ENCODE measurements at regions not wholly inside any gene's neighbourhood (a gene's known extent, or its start where the extent isn't known, plus 50 kb on each side); places are given as distances from the start of the nearest gene placed in this dataset.

DNA sequence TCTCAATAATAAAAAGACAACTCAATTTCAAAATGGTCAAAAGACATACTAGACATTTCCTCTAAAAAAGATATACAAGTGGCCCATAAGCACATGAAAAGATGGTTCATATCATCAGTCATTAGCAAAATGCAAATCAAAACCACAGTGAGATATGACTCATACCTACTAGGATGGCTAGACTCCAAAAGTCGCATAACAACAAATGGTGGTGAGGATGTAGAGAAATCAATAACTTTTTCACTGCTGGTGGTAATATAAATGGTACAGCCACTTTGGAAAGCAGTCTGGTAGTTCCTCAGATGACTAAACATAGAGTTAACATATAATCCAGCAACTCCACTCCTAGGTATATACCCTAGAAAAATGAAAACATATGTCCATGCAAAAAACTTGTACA is 242.3 kb upstream of the NOL4 start:
- no peak overlapping the region for H3K27ac ChIP-seq (ENCODE audit: insufficient read depth in 1 of 2, low read depth in 1 of 2, low read length in 2 of 2, poor library complexity in 1 of 2, severe bottlenecking in 2 of 2)
- H3K4me3 ChIP-seq (ENCODE audit: control insufficient read depth in 1 of 7, extremely low read depth in 1 of 7, insufficient read depth in 4 of 7, low read depth in 2 of 7, low read length in 6 of 7) = no peak overlapping the region
- no peaks in the 10 kb centered on the region for H3K9me3 ChIP-seq (ENCODE audit: control extremely low read depth in 1 of 5, control insufficient read depth in 4 of 5, insufficient read depth in 2 of 5, low read depth in 1 of 5, low read length in 4 of 5)
- ChIA-PET CTCF (no interaction called here), POLR2A (no interaction called here)
- H3K36me3 ChIP-seq (ENCODE audit: control insufficient read depth in 4 of 4, insufficient read depth in 4 of 4, low read length in 3 of 4) = no peaks in the 10 kb centered on the region
- no peak for DNase-seq
- H3K27me3 ChIP-seq (replicated peaks in 2 of 5; ENCODE audit: control insufficient read depth in 4 of 5, insufficient read depth in 5 of 5, low read length in 4 of 5) = no peaks in the 10 kb centered on the region
- no peaks in the 10 kb centered on the region for H3K4me1 ChIP-seq (ENCODE audit: control extremely low read depth in 1 of 4, control insufficient read depth in 4 of 4, insufficient read depth in 4 of 4, low read length in 3 of 4)
- no CpG with 5 or more reads among the region's 1 CpG for WGBS (ENCODE audit: insufficient coverage)

DNA sequence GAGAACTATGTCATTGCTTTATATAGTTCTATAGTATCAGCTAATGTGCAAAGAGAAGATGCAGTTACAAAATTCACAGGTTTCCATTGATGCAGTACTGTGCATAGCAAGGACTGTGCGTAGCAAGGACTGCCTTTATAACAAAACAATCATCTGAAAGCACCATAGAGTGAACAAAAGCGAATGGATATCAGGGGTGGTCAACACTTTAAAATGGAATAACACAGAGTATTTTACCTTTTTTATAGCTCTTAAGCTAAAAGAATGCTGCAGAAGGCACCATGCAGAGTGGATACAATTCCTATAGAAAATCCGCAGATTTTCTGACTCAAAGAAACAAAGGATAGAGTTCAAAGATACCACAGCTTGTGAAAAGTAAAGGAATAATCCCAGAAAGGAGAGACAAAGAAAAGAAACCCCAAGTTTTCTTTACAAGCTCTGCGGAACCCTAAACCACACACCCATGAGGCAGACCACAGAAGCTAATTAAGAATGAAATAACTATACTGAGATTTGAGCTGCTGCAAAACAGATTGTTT is 229.9 kb upstream of the DTNA start:
- Histone ChIP-seq H3K27me3 (replicated peaks in 2 of 5; ENCODE audit: control insufficient read depth in 4 of 5, insufficient read depth in 5 of 5, low read length in 4 of 5) (no peaks in the 10 kb centered on the region), H3K4me1 (ENCODE audit: control extremely low read depth in 1 of 4, control insufficient read depth in 4 of 4, insufficient read depth in 4 of 4, low read length in 3 of 4) (no peaks in the 10 kb centered on the region), H3K27ac (ENCODE audit: insufficient read depth in 1 of 2, low read depth in 1 of 2, low read length in 2 of 2, poor library complexity in 1 of 2, severe bottlenecking in 2 of 2) (no peak overlapping the region), H3K36me3 (ENCODE audit: control insufficient read depth in 4 of 4, insufficient read depth in 4 of 4, low read length in 3 of 4) (no peaks in the 10 kb centered on the region), H3K4me3 (ENCODE audit: control insufficient read depth in 1 of 7, extremely low read depth in 1 of 7, insufficient read depth in 4 of 7, low read depth in 2 of 7, low read length in 6 of 7) (no peak overlapping the region), H3K9me3 (ENCODE audit: control extremely low read depth in 1 of 5, control insufficient read depth in 4 of 5, insufficient read depth in 2 of 5, low read depth in 1 of 5, low read length in 4 of 5) (no peaks in the 10 kb centered on the region)
- no peak for DNase-seq
- WGBS (ENCODE audit: insufficient coverage) = no CpG with 5 or more reads among the region's 4 CpGs
- ChIA-PET CTCF (no interaction called here), POLR2A (no interaction called here)

DNA sequence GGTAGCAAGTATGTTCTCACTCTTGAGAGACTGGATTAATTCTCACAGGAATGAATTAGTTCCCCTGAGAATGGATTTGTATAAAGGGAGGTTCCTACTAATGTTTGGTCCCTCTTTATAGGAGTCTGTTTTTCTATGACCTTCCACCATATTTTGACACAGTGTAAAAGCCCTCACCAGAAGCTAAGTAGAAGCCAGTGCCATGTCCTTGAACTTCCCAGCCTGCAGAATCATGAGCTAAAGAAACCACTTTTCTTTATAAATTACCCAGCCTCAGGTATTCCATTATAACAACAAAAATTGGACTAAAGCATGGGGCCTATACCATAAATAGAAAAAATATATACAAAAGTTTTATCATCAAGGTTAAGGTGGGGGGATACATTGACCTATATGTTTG is 227.9 kb upstream of the DTNA start:
- ChIA-PET POLR2A (no interaction called here), CTCF (no interaction called here)
- H3K4me3 ChIP-seq (ENCODE audit: control insufficient read depth in 1 of 7, extremely low read depth in 1 of 7, insufficient read depth in 4 of 7, low read depth in 2 of 7, low read length in 6 of 7) = no peak overlapping the region
- H3K4me1 ChIP-seq (ENCODE audit: control extremely low read depth in 1 of 4, control insufficient read depth in 4 of 4, insufficient read depth in 4 of 4, low read length in 3 of 4) = no peaks in the 10 kb centered on the region
- no peaks in the 10 kb centered on the region for H3K9me3 ChIP-seq (ENCODE audit: control extremely low read depth in 1 of 5, control insufficient read depth in 4 of 5, insufficient read depth in 2 of 5, low read depth in 1 of 5, low read length in 4 of 5)
- H3K36me3 ChIP-seq (ENCODE audit: control insufficient read depth in 4 of 4, insufficient read depth in 4 of 4, low read length in 3 of 4) = no peaks in the 10 kb centered on the region
- DNase-seq = no peak
- no peaks in the 10 kb centered on the region for H3K27me3 ChIP-seq (replicated peaks in 2 of 5; ENCODE audit: control insufficient read depth in 4 of 5, insufficient read depth in 5 of 5, low read length in 4 of 5)
- H3K27ac ChIP-seq (ENCODE audit: insufficient read depth in 1 of 2, low read depth in 1 of 2, low read length in 2 of 2, poor library complexity in 1 of 2, severe bottlenecking in 2 of 2) = no peak overlapping the region

DNA sequence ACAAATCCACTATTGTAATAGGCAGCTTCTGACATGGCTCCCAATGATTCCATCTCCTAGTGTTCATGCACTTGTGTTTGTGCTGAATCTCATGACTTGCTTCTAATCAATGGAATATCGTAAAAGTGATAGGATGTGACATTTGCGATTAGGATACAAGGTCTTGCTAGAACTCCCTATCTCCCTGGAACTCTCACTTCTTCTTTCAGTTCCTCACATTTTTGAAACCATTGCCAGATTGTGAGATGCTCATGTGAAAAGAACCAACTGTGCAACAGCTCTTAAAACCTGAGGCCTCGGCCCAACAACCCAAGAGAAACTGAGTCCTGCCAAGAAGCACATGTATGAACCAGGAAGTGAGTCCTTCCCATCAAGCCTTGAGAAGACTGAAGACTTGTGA is 226.9 kb upstream of the DTNA start:
- Histone ChIP-seq H3K4me1 (ENCODE audit: control extremely low read depth in 1 of 4, control insufficient read depth in 4 of 4, insufficient read depth in 4 of 4, low read length in 3 of 4) (no peaks in the 10 kb centered on the region), H3K27ac (ENCODE audit: insufficient read depth in 1 of 2, low read depth in 1 of 2, low read length in 2 of 2, poor library complexity in 1 of 2, severe bottlenecking in 2 of 2) (no peak overlapping the region), H3K36me3 (ENCODE audit: control insufficient read depth in 4 of 4, insufficient read depth in 4 of 4, low read length in 3 of 4) (no peaks in the 10 kb centered on the region), H3K27me3 (replicated peaks in 2 of 5; ENCODE audit: control insufficient read depth in 4 of 5, insufficient read depth in 5 of 5, low read length in 4 of 5) (no peaks in the 10 kb centered on the region), H3K4me3 (ENCODE audit: control insufficient read depth in 1 of 7, extremely low read depth in 1 of 7, insufficient read depth in 4 of 7, low read depth in 2 of 7, low read length in 6 of 7) (no peak overlapping the region), H3K9me3 (ENCODE audit: control extremely low read depth in 1 of 5, control insufficient read depth in 4 of 5, insufficient read depth in 2 of 5, low read depth in 1 of 5, low read length in 4 of 5) (no peaks in the 10 kb centered on the region)
- DNase-seq = no peak
- POLR2A ChIA-PET = no interaction called here
- CTCF ChIA-PET = no interaction called here
- no CpG with 5 or more reads among the region's 3 CpGs for WGBS (ENCODE audit: insufficient coverage)

DNA sequence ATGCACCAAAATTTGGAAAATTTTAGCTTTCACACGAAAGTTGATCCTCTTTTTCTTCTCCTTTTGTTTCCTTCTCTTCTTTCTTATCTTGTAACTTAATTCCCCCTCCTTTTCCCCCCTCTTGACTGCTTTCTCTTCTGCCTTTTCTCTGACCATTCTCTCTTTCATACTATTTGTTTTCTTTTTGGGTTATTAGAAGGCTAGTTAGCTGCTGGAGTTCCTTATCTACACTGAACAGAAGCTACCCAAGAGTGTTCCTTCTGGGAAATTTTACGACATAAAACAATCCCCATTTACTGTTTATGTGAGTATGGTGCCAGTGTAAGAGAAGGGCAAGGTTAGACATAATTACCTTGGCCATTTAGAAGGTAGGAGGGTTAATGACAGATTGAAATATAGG is 218.4 kb upstream of the DTNA start:
- Histone ChIP-seq H3K27me3 (replicated peaks in 2 of 5; ENCODE audit: control insufficient read depth in 4 of 5, insufficient read depth in 5 of 5, low read length in 4 of 5) (peaks cover 13 to 71% (median 37%) of the 10 kb centered on the region in 5 experiments), H3K4me1 (ENCODE audit: control extremely low read depth in 1 of 4, control insufficient read depth in 4 of 4, insufficient read depth in 4 of 4, low read length in 3 of 4) (peaks cover 0 to 12% (median 11%) of the 10 kb centered on the region in 4 experiments), H3K36me3 (ENCODE audit: control insufficient read depth in 4 of 4, insufficient read depth in 4 of 4, low read length in 3 of 4) (no peaks in the 10 kb centered on the region), H3K27ac (ENCODE audit: insufficient read depth in 1 of 2, low read depth in 1 of 2, low read length in 2 of 2, poor library complexity in 1 of 2, severe bottlenecking in 2 of 2) (no peak overlapping the region), H3K9me3 (ENCODE audit: control extremely low read depth in 1 of 5, control insufficient read depth in 4 of 5, insufficient read depth in 2 of 5, low read depth in 1 of 5, low read length in 4 of 5) (peaks cover 0 to 1% (median 0%) of the 10 kb centered on the region in 5 experiments), H3K4me3 (ENCODE audit: control insufficient read depth in 1 of 7, extremely low read depth in 1 of 7, insufficient read depth in 4 of 7, low read depth in 2 of 7, low read length in 6 of 7) (no peak overlapping the region)
- 10% methylated on average over 1 of the region's 2 CpGs for WGBS (ENCODE audit: insufficient coverage)
- peak in 1 of 3 donors; percentile 1 for DNase-seq
- POLR2A ChIA-PET = interaction anchor here (0.6 kb wide), 1 partner anchor 1497 kb away, joined by 3 read pairs; no protein-coding TSS in a partner anchor
- CTCF ChIA-PET = no interaction called here

DNA sequence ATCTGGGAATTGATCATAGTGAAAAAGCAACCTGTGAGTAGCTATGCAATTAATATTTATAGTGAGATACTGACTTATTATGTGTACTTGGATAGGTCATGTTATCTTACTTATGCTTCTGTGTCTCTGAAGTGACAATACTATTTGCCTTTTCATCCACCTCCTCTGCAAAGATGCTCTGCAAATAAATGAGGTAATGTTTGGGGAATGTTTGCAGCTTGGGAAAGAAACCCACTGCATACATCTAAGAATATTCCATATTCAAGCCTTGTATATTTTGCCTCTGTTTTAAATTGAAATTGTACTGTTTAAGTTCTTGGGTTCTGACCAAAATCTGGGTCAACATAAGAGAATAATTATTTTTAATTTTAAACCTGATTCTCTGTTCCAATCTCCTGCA is 217.4 kb upstream of the DTNA start:
- peaks cover 13 to 77% (median 42%) of the 10 kb centered on the region in 5 experiments for H3K27me3 ChIP-seq (replicated peaks in 2 of 5; ENCODE audit: control insufficient read depth in 4 of 5, insufficient read depth in 5 of 5, low read length in 4 of 5)
- no peak overlapping the region for H3K27ac ChIP-seq (ENCODE audit: insufficient read depth in 1 of 2, low read depth in 1 of 2, low read length in 2 of 2, poor library complexity in 1 of 2, severe bottlenecking in 2 of 2)
- ChIA-PET CTCF (no interaction called here), POLR2A (no interaction called here)
- peak in 1 of 3 donors; percentile 2 for DNase-seq
- H3K4me3 ChIP-seq (ENCODE audit: control insufficient read depth in 1 of 7, extremely low read depth in 1 of 7, insufficient read depth in 4 of 7, low read depth in 2 of 7, low read length in 6 of 7) = peak overlapping the region in 1 of 7 experiments; percentile 68
- peaks cover 0 to 1% (median 0%) of the 10 kb centered on the region in 5 experiments for H3K9me3 ChIP-seq (ENCODE audit: control extremely low read depth in 1 of 5, control insufficient read depth in 4 of 5, insufficient read depth in 2 of 5, low read depth in 1 of 5, low read length in 4 of 5)
- H3K36me3 ChIP-seq (ENCODE audit: control insufficient read depth in 4 of 4, insufficient read depth in 4 of 4, low read length in 3 of 4) = no peaks in the 10 kb centered on the region
- peaks cover 0 to 12% (median 11%) of the 10 kb centered on the region in 4 experiments for H3K4me1 ChIP-seq (ENCODE audit: control extremely low read depth in 1 of 4, control insufficient read depth in 4 of 4, insufficient read depth in 4 of 4, low read length in 3 of 4)

DNA sequence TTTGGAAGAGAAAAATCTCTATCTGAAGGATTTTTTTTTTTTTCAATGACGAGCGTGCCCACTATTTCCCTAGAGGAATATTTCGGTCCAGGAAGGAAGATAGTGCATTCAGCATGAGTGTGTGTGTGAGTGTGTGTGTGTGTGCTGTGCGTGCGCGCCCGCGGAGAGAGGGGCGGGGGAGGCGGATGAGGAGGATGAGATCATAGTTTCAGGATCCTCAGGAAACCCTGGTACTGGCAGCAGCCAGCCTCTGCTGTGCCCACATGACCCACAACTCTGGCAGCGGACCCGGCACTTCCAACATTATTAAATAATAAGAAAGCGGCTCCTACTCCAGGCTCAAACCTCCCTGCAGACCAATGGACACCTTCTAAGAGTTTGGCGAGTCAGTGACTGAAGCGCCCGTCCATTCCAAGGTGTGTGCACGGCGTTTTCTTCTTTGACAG is 217.0 kb upstream of the DTNA start:
- POLR2A ChIA-PET = no interaction called here

More for the DNA sequence above, 217.0 kb upstream of the DTNA start:
- Histone ChIP-seq H3K27me3 (replicated peaks in 2 of 5; ENCODE audit: control insufficient read depth in 4 of 5, insufficient read depth in 5 of 5, low read length in 4 of 5) (peaks cover 13 to 80% (median 42%) of the 10 kb centered on the region in 5 experiments), H3K36me3 (ENCODE audit: control insufficient read depth in 4 of 4, insufficient read depth in 4 of 4, low read length in 3 of 4) (no peaks in the 10 kb centered on the region), H3K4me3 (ENCODE audit: control insufficient read depth in 1 of 7, extremely low read depth in 1 of 7, insufficient read depth in 4 of 7, low read depth in 2 of 7, low read length in 6 of 7) (peak overlapping the region in 6 of 7 experiments; percentile 29 to 68 (median 54)), H3K27ac (ENCODE audit: insufficient read depth in 1 of 2, low read depth in 1 of 2, low read length in 2 of 2, poor library complexity in 1 of 2, severe bottlenecking in 2 of 2) (no peak overlapping the region), H3K4me1 (ENCODE audit: control extremely low read depth in 1 of 4, control insufficient read depth in 4 of 4, insufficient read depth in 4 of 4, low read length in 3 of 4) (peaks cover 0 to 12% (median 11%) of the 10 kb centered on the region in 4 experiments), H3K9me3 (ENCODE audit: control extremely low read depth in 1 of 5, control insufficient read depth in 4 of 5, insufficient read depth in 2 of 5, low read depth in 1 of 5, low read length in 4 of 5) (peaks cover 0 to 1% (median 0%) of the 10 kb centered on the region in 5 experiments)
- WGBS (ENCODE audit: insufficient coverage) = 0% methylated on average over 6 of the region's 18 CpGs
- DNase-seq = peak; percentile 57 to 77 (median 73)
- CTCF ChIA-PET = no interaction called here
